CD4-positive, alpha-beta T cell (primary cell): ENCODE measurements at regions not wholly inside any gene's neighbourhood (a gene's known extent, or its start where the extent isn't known, plus 50 kb on each side); places are given as distances from the start of the nearest gene placed in this dataset.

Source experiments
- ATAC-seq: fragments of 200-7000 bp; cut with Tn5 transposase; one replicate; pipeline ENCODE4 v1.10.0; 2022; ENCODE audit warnings: mild to moderate bottlenecking; ENCODE audit not compliant: poor library complexity
- CTCF ChIA-PET: fragments of 350-600 bp; sonication (Branson Sonifier 250); formaldehyde crosslinking; loops from one replicate; lab custom pipeline; 2021; ENCODE audit warnings: antibody characterized with exemption, inconsistent platforms; lab: Charles Lee
- POLR2A ChIA-PET: fragments of 350-600 bp; sonication (Branson Sonifier 250); formaldehyde crosslinking; loops from one replicate; lab custom pipeline; 2021; ENCODE audit warnings: antibody characterized with exemption, inconsistent platforms; lab: Charles Lee
- DNase-seq, 14 experiments: peaks; one replicate each; pipeline ENCODE4 v3.0.0-alpha.2; 2013 to 2020; ENCODE audit warnings: mixed read lengths in 2 of 14
- H3K27ac ChIP-seq, 2 donors: one replicate each; pipeline versions ENCODE4 v1.5.1 to v1.7.0; 2013; ENCODE audit warnings: low read length in 2 of 2, low read depth in 1 of 2, mild to moderate bottlenecking in 1 of 2
- H3K27me3 ChIP-seq, 2 experiments: 1 replicate in 1 of 2; 2 replicates in 1 of 2; pipeline versions ENCODE4 v1.6.1 to v1.7.0; 2013; ENCODE audit warnings: low read length in 2 of 2, control low read depth in 1 of 2, mild to moderate bottlenecking in 1 of 2, moderate library complexity in 1 of 2; ENCODE audit not compliant: insufficient read depth in 2 of 2, control insufficient read depth in 1 of 2
- H3K36me3 ChIP-seq: one replicate; pipeline ENCODE4 v1.6.1; 2013; ENCODE audit warnings: low read length, control low read depth; ENCODE audit not compliant: insufficient read depth
- H3K4me1 ChIP-seq: one replicate; pipeline ENCODE4 v1.6.1; 2013; ENCODE audit warnings: low read length, control low read depth; ENCODE audit not compliant: insufficient read depth
- H3K4me3 ChIP-seq: one replicate; pipeline ENCODE4 v1.5.1; 2013; ENCODE audit warnings: mild to moderate bottlenecking, low read length, moderate library complexity
- H3K9me3 ChIP-seq, 2 experiments: 1 replicate in 1 of 2; 2 replicates in 1 of 2; pipeline versions ENCODE4 v1.6.1 to v1.7.0; 2013; ENCODE audit warnings: low read length in 2 of 2, mild to moderate bottlenecking in 2 of 2, control low read depth in 1 of 2, moderate library complexity in 1 of 2; ENCODE audit not compliant: control insufficient read depth in 1 of 2, insufficient read depth in 1 of 2
- H3K27ac Mint-ChIP-seq: one replicate; pipeline ENCODE4 v1.8.0; 2020; ENCODE audit warnings: mixed read lengths
- H3K27me3 Mint-ChIP-seq: one replicate; pipeline ENCODE4 v1.8.0; 2021; ENCODE audit warnings: mixed read lengths
- H3K36me3 Mint-ChIP-seq: one replicate; pipeline ENCODE4 v1.8.0; 2021; ENCODE audit warnings: low read depth, mixed read lengths
- H3K4me1 Mint-ChIP-seq: one replicate; pipeline ENCODE4 v1.8.0; 2021; ENCODE audit warnings: low read depth, mixed read lengths
- H3K4me3 Mint-ChIP-seq: one replicate; pipeline ENCODE4 v1.8.0; 2020; ENCODE audit warnings: mild to moderate bottlenecking, mixed read lengths
- H3K9me3 Mint-ChIP-seq: one replicate; pipeline ENCODE4 v1.8.0; 2020; ENCODE audit warnings: mixed read lengths
- CTCF ChIP-seq: fragments of 200-600 bp; IDR thresholded peaks from one replicate; pipeline ENCODE4 v1.8.0; 2022; ENCODE audit warnings: antibody characterized with exemption, mild to moderate bottlenecking
- intact Hi-C, 2 experiments: fragments of 100-400 bp; cut with DNase I in 1 of 2; cut with micrococcal nuclease in 1 of 2; formaldehyde crosslinking; loops; one replicate each; pipeline versions ENCODE4 v1.15.1 to v1.9.0; 2023 to 2025; cut with DNase I, micrococcal nuclease

GRCh38 chr7:35329026-35329425, 75.1 kb upstream of the TBX20 start:
- no peak for DNase-seq
- CTCF ChIA-PET, result no interaction called here
- H3K9me3 ChIP-seq, result no peaks in the 10 kb centered on the region
- H3K4me3 ChIP-seq, result no peak overlapping the region
- Mint-ChIP-seq H3K27me3 (peaks cover 22% of the 10 kb centered on the region), H3K36me3 (no peaks in the 10 kb centered on the region), H3K27ac (no peak overlapping the region), H3K4me3 (no peak overlapping the region), H3K9me3 (peaks cover 5% of the 10 kb centered on the region), H3K4me1 (no peaks in the 10 kb centered on the region)
- H3K4me1 ChIP-seq, result no peaks in the 10 kb centered on the region
- no peak for TF ChIP-seq CTCF
- H3K27ac ChIP-seq, result no peak overlapping the region
- H3K27me3 ChIP-seq, result peaks cover 0 to 5% of the 10 kb centered on the region in 2 experiments
- no peak for ATAC-seq
- POLR2A ChIA-PET, result no interaction called here
- intact Hi-C loops, result no loop called here
- H3K36me3 ChIP-seq, result no peaks in the 10 kb centered on the region

- DNase-seq (no peak), ATAC-seq (no peak)
- Histone ChIP-seq H3K9me3 (peaks cover 0 to 3% of the 10 kb centered on the region in 2 experiments), H3K4me3 (no peak overlapping the region), H3K4me1 (no peaks in the 10 kb centered on the region), H3K36me3 (no peaks in the 10 kb centered on the region), H3K27ac (no peak overlapping the region), H3K27me3 (no peaks in the 10 kb centered on the region)
- Mint-ChIP-seq H3K4me1 (no peaks in the 10 kb centered on the region), H3K4me3 (no peak overlapping the region), H3K9me3 (no peaks in the 10 kb centered on the region), H3K27me3 (peaks cover 22% of the 10 kb centered on the region), H3K27ac (no peak overlapping the region), H3K36me3 (no peaks in the 10 kb centered on the region)
- TF ChIP-seq CTCF, result no peak
- ChIA-PET POLR2A (no interaction called here), CTCF (no interaction called here)
- intact Hi-C loops, result no loop called here
Observed at GRCh38 chr7:35319606-35320005, 65.7 kb upstream of the TBX20 start.

- H3K27ac ChIP-seq, result no peak overlapping the region
- H3K36me3 Mint-ChIP-seq, result no peaks in the 10 kb centered on the region
- ATAC-seq (no peak), DNase-seq (no peak)
- intact Hi-C loops, result no loop called here
- no peak overlapping the region for H3K4me3 Mint-ChIP-seq
- no peaks in the 10 kb centered on the region for H3K4me1 Mint-ChIP-seq
- POLR2A ChIA-PET, result no interaction called here
- no peaks in the 10 kb centered on the region for H3K27me3 ChIP-seq
- CTCF ChIA-PET, result no interaction called here
- no peaks in the 10 kb centered on the region for H3K4me1 ChIP-seq
- H3K27me3 Mint-ChIP-seq, result peaks cover 12% of the 10 kb centered on the region
- H3K9me3 ChIP-seq, result peaks cover 0 to 5% of the 10 kb centered on the region in 2 experiments
- H3K4me3 ChIP-seq, result no peak overlapping the region
- H3K9me3 Mint-ChIP-seq, result no peaks in the 10 kb centered on the region
- TF ChIP-seq CTCF, result no peak
- H3K27ac Mint-ChIP-seq, result no peak overlapping the region
- H3K36me3 ChIP-seq, result no peaks in the 10 kb centered on the region
Observed at GRCh38 chr7:35316549-35316948, 62.6 kb upstream of the TBX20 start.
